ENCODE measurements at regions not wholly inside any gene's neighbourhood (a gene's known extent, or its start where the extent isn't known, plus 50 kb on each side); places are given as distances from the start of the nearest gene placed in this dataset.
A peak's percentile ranks its signal among the peaks of the same experiment; 100 is the strongest.

GRCh38 chr17:77382966-77383612 is 242.3 kb downstream of the SEC14L1 start (continued):
- TF ChIP-seq, protein P1, sequence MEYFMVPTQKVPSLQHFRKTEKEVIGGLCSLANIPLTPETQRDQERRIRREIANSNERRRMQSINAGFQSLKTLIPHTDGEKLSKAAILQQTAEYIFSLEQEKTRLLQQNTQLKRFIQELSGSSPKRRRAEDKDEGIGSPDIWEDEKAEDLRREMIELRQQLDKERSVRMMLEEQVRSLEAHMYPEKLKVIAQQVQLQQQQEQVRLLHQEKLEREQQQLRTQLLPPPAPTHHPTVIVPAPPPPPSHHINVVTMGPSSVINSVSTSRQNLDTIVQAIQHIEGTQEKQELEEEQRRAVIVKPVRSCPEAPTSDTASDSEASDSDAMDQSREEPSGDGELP (IDR thresholded peaks at IDR 0.05; ENCODE audit: borderline replicate concordance, low read depth) = peak; percentile 78; the same call in 1 of the 2 replicates
- TF ChIP-seq SETDB1 (CRISPR knock-in tag; IDR thresholded peaks at IDR 0.05; ENCODE audit: borderline replicate concordance) (no peak), ZNF431 (CRISPR knock-in tag; IDR thresholded peaks at IDR 0.05; ENCODE audit: borderline replicate concordance, low read depth) (no peak), ZNF768 (CRISPR knock-in tag; IDR thresholded peaks at IDR 0.05) (peak; percentile 2; the same call in 1 of the 2 replicates), ZNF598 (CRISPR knock-in tag; IDR thresholded peaks at IDR 0.05; ENCODE audit: borderline replicate concordance) (no peak), MXD4 (CRISPR knock-in tag; IDR thresholded peaks at IDR 0.05) (no peak), NFKB2 (CRISPR knock-in tag; IDR thresholded peaks at IDR 0.05; ENCODE audit: borderline replicate concordance) (no peak), PAWR (CRISPR knock-in tag; IDR thresholded peaks at IDR 0.05; ENCODE audit: borderline replicate concordance) (no peak), HNRNPK (IDR thresholded peaks at IDR 0.05; ENCODE audit: low read depth, low read length, poor library complexity, severe bottlenecking) (peak; percentile 61), ZNF878 (CRISPR knock-in tag; IDR thresholded peaks at IDR 0.05) (no peak), DPF2 (CRISPR knock-in tag; IDR thresholded peaks at IDR 0.05; ENCODE audit: borderline replicate concordance, low read depth) (no peak), FOXJ3 (CRISPR knock-in tag; IDR thresholded peaks at IDR 0.05; ENCODE audit: borderline replicate concordance) (no peak), NRL (CRISPR knock-in tag; IDR thresholded peaks at IDR 0.05; ENCODE audit: borderline replicate concordance) (no peak), ZNF616 (CRISPR knock-in tag; IDR thresholded peaks at IDR 0.05; ENCODE audit: low read depth) (no peak), ARNT (IDR thresholded peaks at IDR 0.05) (no peak), ZNF563 (CRISPR knock-in tag; IDR thresholded peaks at IDR 0.05) (peak; percentile 4; the same call in 1 of the 2 replicates)
- TF ChIP-seq, protein P2, sequence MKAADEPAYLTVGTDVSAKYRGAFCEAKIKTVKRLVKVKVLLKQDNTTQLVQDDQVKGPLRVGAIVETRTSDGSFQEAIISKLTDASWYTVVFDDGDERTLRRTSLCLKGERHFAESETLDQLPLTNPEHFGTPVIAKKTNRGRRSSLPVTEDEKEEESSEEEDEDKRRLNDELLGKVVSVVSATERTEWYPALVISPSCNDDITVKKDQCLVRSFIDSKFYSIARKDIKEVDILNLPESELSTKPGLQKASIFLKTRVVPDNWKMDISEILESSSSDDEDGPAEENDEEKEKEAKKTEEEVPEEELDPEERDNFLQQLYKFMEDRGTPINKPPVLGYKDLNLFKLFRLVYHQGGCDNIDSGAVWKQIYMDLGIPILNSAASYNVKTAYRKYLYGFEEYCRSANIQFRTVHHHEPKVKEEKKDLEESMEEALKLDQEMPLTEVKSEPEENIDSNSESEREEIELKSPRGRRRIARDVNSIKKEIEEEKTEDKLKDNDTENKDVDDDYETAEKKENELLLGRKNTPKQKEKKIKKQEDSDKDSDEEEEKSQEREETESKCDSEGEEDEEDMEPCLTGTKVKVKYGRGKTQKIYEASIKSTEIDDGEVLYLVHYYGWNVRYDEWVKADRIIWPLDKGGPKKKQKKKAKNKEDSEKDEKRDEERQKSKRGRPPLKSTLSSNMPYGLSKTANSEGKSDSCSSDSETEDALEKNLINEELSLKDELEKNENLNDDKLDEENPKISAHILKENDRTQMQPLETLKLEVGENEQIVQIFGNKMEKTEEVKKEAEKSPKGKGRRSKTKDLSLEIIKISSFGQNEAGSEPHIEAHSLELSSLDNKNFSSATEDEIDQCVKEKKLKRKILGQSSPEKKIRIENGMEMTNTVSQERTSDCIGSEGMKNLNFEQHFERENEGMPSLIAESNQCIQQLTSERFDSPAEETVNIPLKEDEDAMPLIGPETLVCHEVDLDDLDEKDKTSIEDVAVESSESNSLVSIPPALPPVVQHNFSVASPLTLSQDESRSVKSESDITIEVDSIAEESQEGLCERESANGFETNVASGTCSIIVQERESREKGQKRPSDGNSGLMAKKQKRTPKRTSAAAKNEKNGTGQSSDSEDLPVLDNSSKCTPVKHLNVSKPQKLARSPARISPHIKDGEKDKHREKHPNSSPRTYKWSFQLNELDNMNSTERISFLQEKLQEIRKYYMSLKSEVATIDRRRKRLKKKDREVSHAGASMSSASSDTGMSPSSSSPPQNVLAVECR (CRISPR knock-in tag; IDR thresholded peaks at IDR 0.05; ENCODE audit: borderline replicate concordance) = 0 out of 2 replicates have a peak, but pooled peaks have one; percentile 8
- TF ChIP-seq, protein P3, sequence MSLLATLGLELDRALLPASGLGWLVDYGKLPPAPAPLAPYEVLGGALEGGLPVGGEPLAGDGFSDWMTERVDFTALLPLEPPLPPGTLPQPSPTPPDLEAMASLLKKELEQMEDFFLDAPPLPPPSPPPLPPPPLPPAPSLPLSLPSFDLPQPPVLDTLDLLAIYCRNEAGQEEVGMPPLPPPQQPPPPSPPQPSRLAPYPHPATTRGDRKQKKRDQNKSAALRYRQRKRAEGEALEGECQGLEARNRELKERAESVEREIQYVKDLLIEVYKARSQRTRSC (CRISPR knock-in tag; IDR thresholded peaks at IDR 0.05; ENCODE audit: low read depth) = no peak

Measured in HepG2 (cell line).